SK-N-SH (cell line): ENCODE measurements at regions not wholly inside any gene's neighbourhood (a gene's known extent, or its start where the extent isn't known, plus 50 kb on each side); places are given as distances from the start of the nearest gene placed in this dataset.

Experiments used
- CTCF ChIA-PET: fragments of 300-600, 350-600 bp; formaldehyde crosslinking; extraction: SDS; loops from one replicate; lab custom pipeline; 2021; lab: Yijun Ruan, JAX
- POLR2A ChIA-PET: fragments of 350-600 bp; sonication (Branson Sonifier 250); formaldehyde crosslinking; extraction: SDS; loops from one replicate; lab custom pipeline; 2020; ENCODE audit warnings: antibody characterized with exemption, inconsistent platforms; lab: Yijun Ruan, JAX
- DNase-seq: peaks from one replicate; pipeline ENCODE4 v3.0.0; 2012
- H2AFZ ChIP-seq: fragments of 200-600 bp; sonication (generic); 2 replicates; pipeline ENCODE4 v1.8.1; 2016; ENCODE audit warnings: antibody characterized with exemption, mild to moderate bottlenecking, low read depth
- H3F3A ChIP-seq: fragments of 200-600 bp; sonication (generic); replicated peaks from 2 replicates; pipeline ENCODE3; 2016; ENCODE audit warnings: antibody characterized with exemption, mild to moderate bottlenecking; ENCODE audit not compliant: insufficient read depth
- H3K27ac ChIP-seq, 2 experiments: fragments of 200-500 bp in 1 of 2; fragments of 200-600 bp in 1 of 2; sonication (Bioruptor generic) in 1 of 2; sonication (generic), shearing (Covaris generic) in 1 of 2; 2 replicates each; pipeline versions ENCODE4 v1.5.1 to v1.6.1; 2014 to 2016; ENCODE audit warnings: low read depth in 2 of 2, inconsistent platforms in 1 of 2, low read length in 1 of 2, mild to moderate bottlenecking in 1 of 2, mixed read lengths in 1 of 2
- H3K27me3 ChIP-seq: fragments of 200-600 bp; sonication (generic), shearing (Covaris generic); 2 replicates; pipeline ENCODE4 v1.6.1; 2016; ENCODE audit warnings: mixed run types; ENCODE audit not compliant: insufficient read depth
- H3K36me3 ChIP-seq, 2 experiments: fragments of 200-500 bp in 1 of 2; fragments of 200-600 bp in 1 of 2; sonication (Bioruptor generic) in 1 of 2; sonication (generic) in 1 of 2; replicated peaks in 1 of 2; 2 replicates each; pipeline versions ENCODE3 to v1.5.1; 2014 to 2016; ENCODE audit warnings: low read length in 1 of 2, mild to moderate bottlenecking in 1 of 2; ENCODE audit not compliant: insufficient read depth in 2 of 2, control insufficient read depth in 1 of 2
- H3K4me1 ChIP-seq, 2 experiments: fragments of 200-500 bp in 1 of 2; fragments of 200-600 bp in 1 of 2; sonication (Bioruptor generic) in 1 of 2; sonication (generic), shearing (Covaris generic) in 1 of 2; 2 replicates each; pipeline versions ENCODE4 v1.5.1 to v1.6.1; 2014 to 2016; ENCODE audit warnings: low read depth in 1 of 2, low read length in 1 of 2, mixed run types in 1 of 2; ENCODE audit not compliant: insufficient read depth in 2 of 2, control insufficient read depth in 1 of 2
- H3K4me2 ChIP-seq: fragments of 200-600 bp; sonication (generic), shearing (Covaris generic); 2 replicates; pipeline ENCODE4 v1.6.1; 2017; ENCODE audit warnings: mixed run types
- H3K4me3 ChIP-seq, 2 experiments: fragments of 200-500 bp in 1 of 2; fragments of 200-600 bp in 1 of 2; sonication (Bioruptor generic) in 1 of 2; sonication (generic), shearing (Covaris generic) in 1 of 2; 2 replicates each; pipeline versions ENCODE4 v1.5.1 to v1.8.1; 2014 to 2016; ENCODE audit warnings: low read depth in 2 of 2, inconsistent platforms in 1 of 2, low read length in 1 of 2, mild to moderate bottlenecking in 1 of 2, mixed read lengths in 1 of 2, moderate library complexity in 1 of 2
- H3K79me2 ChIP-seq: fragments of 200-600 bp; sonication (generic); 2 replicates; pipeline ENCODE4 v1.8.1; 2017; ENCODE audit warnings: mild to moderate bottlenecking; ENCODE audit not compliant: insufficient read depth
- H3K9ac ChIP-seq: fragments of 200-600 bp; sonication (generic); 2 replicates; pipeline ENCODE4 v1.6.1; 2017; ENCODE audit warnings: mixed run types
- H3K9me2 ChIP-seq: fragments of 200-600 bp; sonication (generic); 2 replicates; pipeline ENCODE4 v1.6.1; 2017; ENCODE audit warnings: mixed run types
- H3K9me3 ChIP-seq: fragments of 200-600 bp; sonication (generic); 2 replicates; pipeline ENCODE4 v1.6.1; 2017; ENCODE audit warnings: mixed run types, mild to moderate bottlenecking, moderate library complexity
- H4K20me1 ChIP-seq: fragments of 200-600 bp; sonication (generic); 2 replicates; pipeline ENCODE4 v1.6.1; 2017; ENCODE audit warnings: mild to moderate bottlenecking, mixed run types; ENCODE audit not compliant: insufficient read depth
- CHD2 ChIP-seq: fragments of 150-350 bp; IDR thresholded peaks from 2 replicates; pipeline ENCODE4 v1.6.1; 2018; ENCODE audit warnings: low read length; ENCODE audit not compliant: partially characterized antibody
- CTCF ChIP-seq: fragments of 200-600 bp; sonication (generic); IDR thresholded peaks from 2 replicates; pipeline ENCODE4 v1.6.1; 2017; ENCODE audit warnings: antibody characterized with exemption, mild to moderate bottlenecking, moderate library complexity
- EP300 ChIP-seq, 2 experiments: IDR thresholded peaks; 2 replicates each; pipeline versions ENCODE4 v1.4.0 to v1.6.1; 2012; ENCODE audit warnings: borderline replicate concordance in 1 of 2, low read depth in 1 of 2, low read length in 1 of 2
- FOXM1 ChIP-seq: IDR thresholded peaks from 2 replicates; pipeline ENCODE4 v1.4.0; 2012; ENCODE audit warnings: low read depth, mild to moderate bottlenecking
- GATA2 ChIP-seq: sonication (generic); formaldehyde crosslinking; IDR thresholded peaks from 2 replicates; pipeline ENCODE4 v1.5.0; 2020; ENCODE audit warnings: mild to moderate bottlenecking, missing genetic modification reagents
- JUND ChIP-seq: IDR thresholded peaks from 2 replicates; pipeline ENCODE4 v1.4.0; 2012
- NFIC ChIP-seq: IDR thresholded peaks from 2 replicates; pipeline ENCODE4 v1.4.0; 2012; ENCODE audit warnings: borderline replicate concordance
- PBX3 ChIP-seq: IDR thresholded peaks from 2 replicates; pipeline ENCODE4; 2012
- RAD21 ChIP-seq: IDR thresholded peaks from 2 replicates; pipeline ENCODE4 v1.6.1; 2012; ENCODE audit warnings: mild to moderate bottlenecking, low read length
- RCOR1 ChIP-seq: fragments of 150-350 bp; IDR thresholded peaks from 2 replicates; pipeline ENCODE4 v1.6.1; 2017; ENCODE audit warnings: antibody characterized with exemption, low read length
- RFX5 ChIP-seq: IDR thresholded peaks from 2 replicates; pipeline ENCODE4 v1.6.1; 2012; ENCODE audit warnings: mild to moderate bottlenecking, improper control_type of control experiment, low read length
- TCF12 ChIP-seq: IDR thresholded peaks from 2 replicates; pipeline ENCODE4 v1.4.0; 2012
- ZBTB33 ChIP-seq: IDR thresholded peaks from 2 replicates; pipeline ENCODE4 v1.4.0; 2012; ENCODE audit warnings: low read depth, borderline replicate concordance
- WGBS: methylation state at CpG from one replicate; pipeline ENCODE4 v1.1.6; 2017; ENCODE audit warnings: low lambda C conversion rate; 5-methylcytosine and 5-hydroxymethylcytosine counted together
- TF ChIP-seq, protein P1 (sequence below): IDR thresholded peaks from 2 replicates; pipeline ENCODE4 v1.6.1; 2012; ENCODE audit warnings: mild to moderate bottlenecking, low read depth, low read length, moderate library complexity
- TF ChIP-seq, protein P2 (sequence below): fragments of 150-350 bp; IDR thresholded peaks from 2 replicates; pipeline ENCODE4 v1.6.1; 2016; ENCODE audit warnings: mild to moderate bottlenecking, low read depth, low read length
- TF ChIP-seq, protein P3 (sequence below): IDR thresholded peaks from 2 replicates; pipeline ENCODE4 v1.4.0; 2012; ENCODE audit warnings: low read depth, borderline replicate concordance

DNA sequence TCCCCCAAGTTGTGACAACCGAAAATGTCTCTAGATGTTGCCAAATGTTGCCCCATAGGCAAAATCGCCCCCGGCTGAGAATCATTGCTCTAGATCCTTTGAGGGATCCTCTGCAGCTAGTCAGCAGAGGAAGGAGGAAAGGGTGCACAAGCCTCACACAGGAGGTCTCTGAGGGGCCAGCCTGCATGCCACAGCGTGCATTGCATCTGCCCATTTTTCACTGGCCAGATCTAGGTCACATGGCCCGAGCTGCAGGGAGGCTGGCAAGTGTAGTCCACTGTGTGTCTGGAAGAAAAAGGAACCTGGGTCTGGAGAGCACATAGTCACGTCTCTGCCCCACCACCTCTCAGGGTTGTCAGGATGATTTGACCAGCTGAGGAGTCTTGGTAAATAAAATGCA is 138.2 kb downstream of the CCT6B start:
- CTCF ChIA-PET, result interaction anchor here (0.6 kb wide), 1 partner anchor 69 kb away, joined by 4 read pairs; no protein-coding TSS in a partner anchor
- POLR2A ChIA-PET, result no interaction called here

More for the DNA sequence above, 138.2 kb downstream of the CCT6B start:
- Histone ChIP-seq H3K27ac (no peak overlapping the region), H3K9ac (no peak overlapping the region), H3K4me3 (no peak overlapping the region), H3K4me2 (no peak overlapping the region), H4K20me1 (no peaks in the 10 kb centered on the region), H3K4me1 (peaks cover 0 to 23% of the 10 kb centered on the region in 2 experiments; a peak in 1 of 4 replicates), H2AFZ (no peak overlapping the region), H3K36me3 (no peaks in the 10 kb centered on the region), H3K9me2 (no peaks in the 10 kb centered on the region), H3K27me3 (no peaks in the 10 kb centered on the region), H3K79me2 (no peaks in the 10 kb centered on the region), H3F3A (no peaks in the 10 kb centered on the region), H3K9me3 (no peaks in the 10 kb centered on the region)
- DNase-seq, result no peak
- no peak for TF ChIP-seq EP300 (IDR thresholded peaks at IDR 0.05; ENCODE audit: borderline replicate concordance in 1 of 2, low read depth in 1 of 2, low read length in 1 of 2)
- no peak for TF ChIP-seq RCOR1
- no peak for TF ChIP-seq GATA2
- no peak for TF ChIP-seq PBX3
- no peak for TF ChIP-seq FOXM1
- no peak for TF ChIP-seq RFX5
- no peak for TF ChIP-seq ZBTB33
- TF ChIP-seq, protein P1, sequence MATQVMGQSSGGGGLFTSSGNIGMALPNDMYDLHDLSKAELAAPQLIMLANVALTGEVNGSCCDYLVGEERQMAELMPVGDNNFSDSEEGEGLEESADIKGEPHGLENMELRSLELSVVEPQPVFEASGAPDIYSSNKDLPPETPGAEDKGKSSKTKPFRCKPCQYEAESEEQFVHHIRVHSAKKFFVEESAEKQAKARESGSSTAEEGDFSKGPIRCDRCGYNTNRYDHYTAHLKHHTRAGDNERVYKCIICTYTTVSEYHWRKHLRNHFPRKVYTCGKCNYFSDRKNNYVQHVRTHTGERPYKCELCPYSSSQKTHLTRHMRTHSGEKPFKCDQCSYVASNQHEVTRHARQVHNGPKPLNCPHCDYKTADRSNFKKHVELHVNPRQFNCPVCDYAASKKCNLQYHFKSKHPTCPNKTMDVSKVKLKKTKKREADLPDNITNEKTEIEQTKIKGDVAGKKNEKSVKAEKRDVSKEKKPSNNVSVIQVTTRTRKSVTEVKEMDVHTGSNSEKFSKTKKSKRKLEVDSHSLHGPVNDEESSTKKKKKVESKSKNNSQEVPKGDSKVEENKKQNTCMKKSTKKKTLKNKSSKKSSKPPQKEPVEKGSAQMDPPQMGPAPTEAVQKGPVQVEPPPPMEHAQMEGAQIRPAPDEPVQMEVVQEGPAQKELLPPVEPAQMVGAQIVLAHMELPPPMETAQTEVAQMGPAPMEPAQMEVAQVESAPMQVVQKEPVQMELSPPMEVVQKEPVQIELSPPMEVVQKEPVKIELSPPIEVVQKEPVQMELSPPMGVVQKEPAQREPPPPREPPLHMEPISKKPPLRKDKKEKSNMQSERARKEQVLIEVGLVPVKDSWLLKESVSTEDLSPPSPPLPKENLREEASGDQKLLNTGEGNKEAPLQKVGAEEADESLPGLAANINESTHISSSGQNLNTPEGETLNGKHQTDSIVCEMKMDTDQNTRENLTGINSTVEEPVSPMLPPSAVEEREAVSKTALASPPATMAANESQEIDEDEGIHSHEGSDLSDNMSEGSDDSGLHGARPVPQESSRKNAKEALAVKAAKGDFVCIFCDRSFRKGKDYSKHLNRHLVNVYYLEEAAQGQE, result no peak
- TF ChIP-seq RAD21, result no peak
- no peak for TF ChIP-seq TCF12
- TF ChIP-seq, protein P2, sequence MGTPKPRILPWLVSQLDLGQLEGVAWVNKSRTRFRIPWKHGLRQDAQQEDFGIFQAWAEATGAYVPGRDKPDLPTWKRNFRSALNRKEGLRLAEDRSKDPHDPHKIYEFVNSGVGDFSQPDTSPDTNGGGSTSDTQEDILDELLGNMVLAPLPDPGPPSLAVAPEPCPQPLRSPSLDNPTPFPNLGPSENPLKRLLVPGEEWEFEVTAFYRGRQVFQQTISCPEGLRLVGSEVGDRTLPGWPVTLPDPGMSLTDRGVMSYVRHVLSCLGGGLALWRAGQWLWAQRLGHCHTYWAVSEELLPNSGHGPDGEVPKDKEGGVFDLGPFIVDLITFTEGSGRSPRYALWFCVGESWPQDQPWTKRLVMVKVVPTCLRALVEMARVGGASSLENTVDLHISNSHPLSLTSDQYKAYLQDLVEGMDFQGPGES, result no peak
- no peak for TF ChIP-seq CHD2
- TF ChIP-seq JUND, result no peak
- TF ChIP-seq NFIC, result no peak
- TF ChIP-seq, protein P3, sequence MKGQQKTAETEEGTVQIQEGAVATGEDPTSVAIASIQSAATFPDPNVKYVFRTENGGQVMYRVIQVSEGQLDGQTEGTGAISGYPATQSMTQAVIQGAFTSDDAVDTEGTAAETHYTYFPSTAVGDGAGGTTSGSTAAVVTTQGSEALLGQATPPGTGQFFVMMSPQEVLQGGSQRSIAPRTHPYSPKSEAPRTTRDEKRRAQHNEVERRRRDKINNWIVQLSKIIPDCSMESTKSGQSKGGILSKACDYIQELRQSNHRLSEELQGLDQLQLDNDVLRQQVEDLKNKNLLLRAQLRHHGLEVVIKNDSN, result no peak
- no peak for TF ChIP-seq CTCF
- 28% methylated on average over 4 of the region's 6 CpGs for WGBS
